Astrocyte (in vitro differentiated cells and primary cell): ENCODE measurements at regions not wholly inside any gene's neighbourhood (a gene's known extent, or its start where the extent isn't known, plus 50 kb on each side); places are given as distances from the start of the nearest gene placed in this dataset.

Source experiments
- DNase-seq: peaks from one replicate; pipeline ENCODE4 v3.0.0-alpha.2; 2010; ENCODE audit warnings: low read depth
- FAIRE-seq: peaks from 2 replicates; lab custom pipeline; 2011; peaks lifted over from hg19 to GRCh38; lab: Jason Lieb, UNC
- H2AFZ ChIP-seq: 2 replicates; pipeline ENCODE4 v1.6.0; 2012; ENCODE audit warnings: low read depth, low read length, inconsistent platforms
- H3K27ac ChIP-seq: 2 replicates; pipeline ENCODE4 v1.5.1; 2011; ENCODE audit warnings: low read depth, low read length, inconsistent platforms
- H3K27me3 ChIP-seq: 2 replicates; pipeline ENCODE4 v1.6.0; 2011; ENCODE audit warnings: low read length, inconsistent platforms; ENCODE audit not compliant: insufficient read depth
- H3K36me3 ChIP-seq: 2 replicates; pipeline ENCODE4 v1.5.1; 2011; ENCODE audit warnings: low read length, inconsistent platforms; ENCODE audit not compliant: insufficient read depth
- H3K4me1 ChIP-seq: 2 replicates; pipeline ENCODE4 v1.5.1; 2011; ENCODE audit warnings: low read length, inconsistent platforms; ENCODE audit not compliant: insufficient read depth
- H3K4me2 ChIP-seq: 2 replicates; pipeline ENCODE4 v1.6.0; 2012; ENCODE audit warnings: low read length, inconsistent platforms
- H3K4me3 ChIP-seq: 2 replicates; pipeline ENCODE4 v1.5.1; 2011; ENCODE audit warnings: low read depth, mild to moderate bottlenecking, low read length, inconsistent platforms; ENCODE audit not compliant: insufficient read depth
- H3K79me2 ChIP-seq: 2 replicates; pipeline ENCODE4 v1.6.0; 2012; ENCODE audit warnings: mild to moderate bottlenecking, low read length, inconsistent platforms; ENCODE audit not compliant: insufficient read depth
- H3K9ac ChIP-seq: 2 replicates; pipeline ENCODE4 v1.6.0; 2012; ENCODE audit warnings: mild to moderate bottlenecking, low read length, inconsistent platforms
- H3K9me3 ChIP-seq: 2 replicates; pipeline ENCODE4 v1.5.1; 2012; ENCODE audit warnings: low read depth, mild to moderate bottlenecking, low read length, inconsistent platforms; ENCODE audit not compliant: insufficient read depth
- H4K20me1 ChIP-seq: 2 replicates; pipeline ENCODE4 v1.6.0; 2012; ENCODE audit warnings: low read length, inconsistent platforms; ENCODE audit not compliant: insufficient read depth
- H3K27ac Mint-ChIP-seq: one replicate; pipeline ENCODE4 v1.8.0; 2021; ENCODE audit warnings: mild to moderate bottlenecking, mixed read lengths; ENCODE audit not compliant: unreplicated experiment
- H3K27me3 Mint-ChIP-seq: one replicate; pipeline ENCODE4 v1.8.0; 2021; ENCODE audit warnings: low read depth, mixed read lengths; ENCODE audit not compliant: unreplicated experiment
- H3K36me3 Mint-ChIP-seq: one replicate; pipeline ENCODE4 v1.8.0; 2021; ENCODE audit warnings: low read depth, mixed read lengths; ENCODE audit not compliant: unreplicated experiment
- H3K4me1 Mint-ChIP-seq: one replicate; pipeline ENCODE4 v1.8.0; 2021; ENCODE audit warnings: low read depth, mixed read lengths; ENCODE audit not compliant: unreplicated experiment
- H3K4me3 Mint-ChIP-seq: one replicate; pipeline ENCODE4 v1.8.0; 2021; ENCODE audit warnings: mild to moderate bottlenecking, moderate library complexity, mixed read lengths; ENCODE audit not compliant: unreplicated experiment
- H3K9me3 Mint-ChIP-seq: one replicate; pipeline ENCODE4 v1.8.0; 2021; ENCODE audit warnings: mild to moderate bottlenecking, mixed read lengths; ENCODE audit not compliant: unreplicated experiment
- CTCF ChIP-seq: IDR thresholded peaks from 2 replicates; pipeline ENCODE4 v1.5.1; 2011; ENCODE audit warnings: low read depth, mild to moderate bottlenecking, inconsistent platforms, low read length, moderate library complexity; ENCODE audit not compliant: insufficient read depth
- EZH2 ChIP-seq: IDR thresholded peaks from 2 replicates; pipeline ENCODE4 v1.6.1; 2012; ENCODE audit warnings: mild to moderate bottlenecking, low read length, inconsistent platforms; ENCODE audit not compliant: insufficient read depth

GRCh38 chr4:136121426-136121825 is 1410.9 kb downstream of the PCDH18 start:
- no peaks in the 10 kb centered on the region for H3K4me1 Mint-ChIP-seq
- Histone ChIP-seq H3K4me3 (no peak overlapping the region), H3K9me3 (no peaks in the 10 kb centered on the region), H3K4me1 (no peaks in the 10 kb centered on the region), H3K27me3 (no peaks in the 10 kb centered on the region), H3K27ac (no peak overlapping the region), H3K79me2 (no peaks in the 10 kb centered on the region), H4K20me1 (no peaks in the 10 kb centered on the region), H3K9ac (no peak overlapping the region), H3K36me3 (no peaks in the 10 kb centered on the region), H3K4me2 (no peak overlapping the region), H2AFZ (no peak overlapping the region)
- H3K27me3 Mint-ChIP-seq: no peaks in the 10 kb centered on the region
- no peaks in the 10 kb centered on the region for H3K36me3 Mint-ChIP-seq
- H3K9me3 Mint-ChIP-seq: no peaks in the 10 kb centered on the region
- DNase-seq (no peak), FAIRE-seq (no peak)
- no peak overlapping the region for H3K4me3 Mint-ChIP-seq
- H3K27ac Mint-ChIP-seq: no peak overlapping the region
- TF ChIP-seq CTCF (no peak), EZH2 (no peak)

GRCh38 chr4:136113921-136114320 is 1418.4 kb downstream of the PCDH18 start:
- Mint-ChIP-seq H3K27ac (no peak overlapping the region), H3K36me3 (no peaks in the 10 kb centered on the region), H3K4me3 (no peak overlapping the region), H3K9me3 (no peaks in the 10 kb centered on the region), H3K27me3 (no peaks in the 10 kb centered on the region), H3K4me1 (no peaks in the 10 kb centered on the region)
- Histone ChIP-seq H2AFZ (no peak overlapping the region), H3K9ac (no peak overlapping the region), H3K36me3 (no peaks in the 10 kb centered on the region), H3K4me1 (no peaks in the 10 kb centered on the region), H3K4me2 (no peak overlapping the region), H3K27ac (no peak overlapping the region), H3K9me3 (no peaks in the 10 kb centered on the region), H4K20me1 (no peaks in the 10 kb centered on the region), H3K4me3 (no peak overlapping the region), H3K79me2 (no peaks in the 10 kb centered on the region), H3K27me3 (no peaks in the 10 kb centered on the region)
- no peak for DNase-seq
- TF ChIP-seq CTCF: no peak
- FAIRE-seq: no peak

- DNase-seq (no peak), FAIRE-seq (no peak)
- Histone ChIP-seq H3K27me3 (no peaks in the 10 kb centered on the region), H3K36me3 (no peaks in the 10 kb centered on the region), H3K79me2 (no peaks in the 10 kb centered on the region), H2AFZ (no peak overlapping the region), H3K27ac (no peak overlapping the region), H3K4me3 (no peak overlapping the region), H3K9ac (no peak overlapping the region), H3K4me1 (no peaks in the 10 kb centered on the region), H3K4me2 (no peak overlapping the region), H4K20me1 (no peaks in the 10 kb centered on the region), H3K9me3 (no peaks in the 10 kb centered on the region)
- no peaks in the 10 kb centered on the region for H3K36me3 Mint-ChIP-seq
- H3K9me3 Mint-ChIP-seq: no peaks in the 10 kb centered on the region
- H3K27ac Mint-ChIP-seq: no peak overlapping the region
- TF ChIP-seq CTCF (no peak), EZH2 (no peak)
- H3K4me3 Mint-ChIP-seq: no peak overlapping the region
- no peaks in the 10 kb centered on the region for H3K27me3 Mint-ChIP-seq
- H3K4me1 Mint-ChIP-seq: no peaks in the 10 kb centered on the region
Measured at GRCh38 chr4:136112116-136112515, 1420.2 kb downstream of the PCDH18 start.
